A549 (cell line): ENCODE measurements at regions not wholly inside any gene's neighbourhood (a gene's known extent, or its start where the extent isn't known, plus 50 kb on each side); places are given as distances from the start of the nearest gene placed in this dataset.

ENCODE experiments used
- ATAC-seq, 2 experiments: fragments of 200-7000 bp in 1 of 2; fragments of >200 bp in 1 of 2; cut with Nextera tagmentation in 1 of 2; cut with Tn5 transposase in 1 of 2; 3 replicates each; pipeline versions ENCODE4 v1.8.0 to v1.9.1; 2018 to 2020; ENCODE audit warnings: mild to moderate bottlenecking in 1 of 2, moderate library complexity in 1 of 2
- CTCF ChIA-PET: fragments of 300-600 bp; sonication (Branson Sonifier 250); formaldehyde crosslinking; extraction: SDS; loops from one replicate; lab custom pipeline; 2021; ENCODE audit warnings: antibody characterized with exemption, inconsistent platforms; lab: Yijun Ruan, JAX
- POLR2A ChIA-PET: fragments of 350-600 bp; formaldehyde crosslinking; extraction: SDS; loops from one replicate; lab custom pipeline; 2021; ENCODE audit warnings: antibody characterized with exemption, inconsistent platforms; lab: Yijun Ruan, JAX
- DNase-seq, 2 experiments: peaks; one replicate each; pipeline versions ENCODE4 v3.0.0 to v3.0.0-alpha.2; 2011 to 2016; ENCODE audit warnings: low read depth in 1 of 2, low spot score in 1 of 2
- FAIRE-seq: peaks from 2 replicates; lab custom pipeline; 2011; peaks lifted over from hg19 to GRCh38; lab: Jason Lieb, UNC
- H3K27ac ChIP-seq, 2 experiments: fragments of >200 bp; sonication (Bioruptor Twin); formaldehyde crosslinking; 3 replicates each; pipeline ENCODE4 v1.5.1; 2016 to 2017
- H3K4me1 ChIP-seq: fragments of >200 bp; sonication (Bioruptor Twin); formaldehyde crosslinking; 3 replicates; pipeline ENCODE4 v1.6.1; 2016
- H3K4me2 ChIP-seq: fragments of >200 bp; sonication (Bioruptor Twin); formaldehyde crosslinking; 3 replicates; pipeline ENCODE4 v1.6.1; 2016
- H3K4me3 ChIP-seq: fragments of >200 bp; sonication (Bioruptor Twin); formaldehyde crosslinking; 3 replicates; pipeline ENCODE4 v1.5.1; 2016
- H3K9me3 ChIP-seq: fragments of >200 bp; sonication (Bioruptor Twin); formaldehyde crosslinking; 3 replicates; pipeline ENCODE4 v1.6.1; 2016
- CBX8 ChIP-seq: fragments of 200-600 bp; sonication (generic); IDR thresholded peaks from 2 replicates; pipeline ENCODE4 v1.6.1; 2016
- CEBPB ChIP-seq, 2 experiments: fragments of >200 bp in 1 of 2; sonication (Bioruptor Twin) in 1 of 2; formaldehyde crosslinking in 1 of 2; IDR thresholded peaks; 2 replicates each; pipeline ENCODE4 v1.6.1; 2012 to 2016
- CHD4 ChIP-seq: fragments of 200-600 bp; sonication (generic); IDR thresholded peaks from 2 replicates; pipeline ENCODE4 v1.6.1; 2016; ENCODE audit warnings: antibody characterized with exemption, mild to moderate bottlenecking, borderline replicate concordance
- HDAC2 ChIP-seq: fragments of 200-600 bp; sonication (generic); IDR thresholded peaks from 2 replicates; pipeline ENCODE4 v1.6.1; 2016
- HOXA7 ChIP-seq: fragments of 250-450 bp; sonication (Bioruptor Pico); IDR thresholded peaks from 2 replicates; pipeline ENCODE4 v1.5.0; 2020; ENCODE audit warnings: mild to moderate bottlenecking, moderate library complexity
- HOXB13 ChIP-seq: fragments of 250-450 bp; sonication (Bioruptor Pico); IDR thresholded peaks from 2 replicates; pipeline ENCODE4 v1.5.0; 2020; ENCODE audit warnings: low read depth, mild to moderate bottlenecking, moderate library complexity
- HOXB5 ChIP-seq: fragments of 250-450 bp; sonication (Bioruptor Pico); IDR thresholded peaks from 2 replicates; pipeline ENCODE4 v1.5.0; 2020; ENCODE audit warnings: mild to moderate bottlenecking, moderate library complexity
- JUNB ChIP-seq: fragments of >200 bp; sonication (Bioruptor Twin); formaldehyde crosslinking; IDR thresholded peaks from 2 replicates; pipeline ENCODE4 v1.6.1; 2016
- MAZ ChIP-seq: fragments of 150-350 bp; IDR thresholded peaks from 2 replicates; pipeline ENCODE4 v1.6.1; 2014; ENCODE audit warnings: antibody characterized with exemption, low read depth, low read length, borderline replicate concordance
- NPAS2 ChIP-seq: fragments of 250-450 bp; sonication (Bioruptor Pico); IDR thresholded peaks from 2 replicates; pipeline ENCODE4 v1.8.0; 2022; ENCODE audit warnings: mild to moderate bottlenecking, moderate library complexity, borderline replicate concordance
- NR3C1 ChIP-seq: fragments of >200 bp; sonication (Bioruptor Twin); formaldehyde crosslinking; IDR thresholded peaks from 3 replicates; pipeline ENCODE4 v1.6.1; 2017
- POLR2AphosphoS2 ChIP-seq: conservative IDR thresholded peaks from 2 replicates; pipeline ENCODE4 v1.6.1; 2012; ENCODE audit warnings: low read length, improper control_type of control experiment, inconsistent platforms
- RARB ChIP-seq: fragments of 250-450 bp; sonication (Bioruptor Pico); IDR thresholded peaks from 2 replicates; pipeline ENCODE4 v1.8.0; 2021; ENCODE audit warnings: mild to moderate bottlenecking, moderate library complexity
- RCOR1 ChIP-seq: fragments of 150-350 bp; IDR thresholded peaks from 2 replicates; pipeline ENCODE4 v1.6.1; 2014; ENCODE audit warnings: antibody characterized with exemption, low read length, low read depth
- SREBF2 ChIP-seq: fragments of 450-650 bp; IDR thresholded peaks from 2 replicates; pipeline ENCODE4 v1.6.1; 2014; ENCODE audit warnings: mild to moderate bottlenecking, moderate library complexity
- TFCP2L1 ChIP-seq: fragments of 250-450 bp; sonication (Bioruptor Pico); IDR thresholded peaks from 2 replicates; pipeline ENCODE4 v1.5.0; 2021; ENCODE audit warnings: mild to moderate bottlenecking
- ZC3H11A ChIP-seq: fragments of 450-650 bp; IDR thresholded peaks from 2 replicates; pipeline ENCODE4 v1.6.1; 2014; ENCODE audit warnings: antibody characterized with exemption, mild to moderate bottlenecking
- ZFP36 ChIP-seq: fragments of 450-650 bp; IDR thresholded peaks from 2 replicates; pipeline ENCODE4 v1.6.1; 2014; ENCODE audit warnings: borderline replicate concordance; ENCODE audit not compliant: partially characterized antibody
- ZNF302 ChIP-seq: fragments of 250-450 bp; sonication (Bioruptor Pico); IDR thresholded peaks from 2 replicates; pipeline ENCODE4 v1.9.0; 2021; ENCODE audit warnings: inconsistent platforms, mild to moderate bottlenecking, moderate library complexity
- WGBS: methylation state at CpG from one replicate; pipeline ENCODE4 v1.1.6; 2017; ENCODE audit errors: missing lambda C conversion rate; 5-methylcytosine and 5-hydroxymethylcytosine counted together
- TF ChIP-seq, protein P1 (sequence below): fragments of >200 bp; sonication (Bioruptor Twin); formaldehyde crosslinking; IDR thresholded peaks from 2 replicates; pipeline ENCODE4 v1.6.1; 2016
- TF ChIP-seq, protein P2 (sequence below): fragments of 250-450 bp; sonication (Bioruptor Pico); IDR thresholded peaks from 2 replicates; pipeline ENCODE4 v1.5.0; 2021; ENCODE audit warnings: mild to moderate bottlenecking, moderate library complexity, borderline replicate concordance
- TF ChIP-seq, protein P3 (sequence below): fragments of 450-650 bp; IDR thresholded peaks from 2 replicates; pipeline ENCODE4 v1.6.1; 2014; ENCODE audit warnings: antibody characterized with exemption
- TF ChIP-seq, protein P4 (sequence below): fragments of 250-450 bp; sonication (Bioruptor Pico); IDR thresholded peaks from 2 replicates; pipeline ENCODE4 v1.5.0; 2020; ENCODE audit warnings: low read depth, mild to moderate bottlenecking, moderate library complexity

DNA sequence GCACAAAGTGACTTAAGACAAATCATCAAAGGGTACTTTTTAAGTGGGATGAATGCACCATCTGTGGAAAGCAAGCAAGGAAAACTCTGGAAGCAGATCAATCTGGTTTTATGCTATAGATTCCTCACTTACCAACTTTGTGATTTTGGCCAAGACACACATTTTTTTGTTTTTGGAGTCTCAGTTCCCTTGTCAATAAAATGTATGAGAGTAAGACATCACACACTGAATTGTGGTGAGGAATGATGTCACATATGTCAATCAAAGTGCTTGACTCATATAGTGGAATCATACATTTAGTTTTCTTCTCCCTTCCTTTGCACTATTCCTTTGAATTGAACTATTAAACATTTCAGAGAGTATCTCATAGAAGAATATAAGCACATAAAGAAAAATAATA lies 620.5 kb upstream of the CITED2 start:
- H3K4me3 ChIP-seq: no peak overlapping the region
- no peak overlapping the region for H3K27ac ChIP-seq
- H3K4me1 ChIP-seq: no peaks in the 10 kb centered on the region
- no peak overlapping the region for H3K4me2 ChIP-seq
- ATAC-seq (no peak), FAIRE-seq (no peak), DNase-seq (no peak)
- CTCF ChIA-PET: no interaction called here
- TF ChIP-seq HOXB5 (CRISPR knock-in tag) (no peak), HOXB13 (CRISPR knock-in tag) (no peak), JUNB (no peak), ZC3H11A (no peak), NPAS2 (CRISPR knock-in tag) (no peak), CBX8 (no peak), MAZ (no peak), HOXA7 (CRISPR knock-in tag) (no peak), ZNF302 (CRISPR knock-in tag) (no peak), SREBF2 (no peak), POLR2AphosphoS2 (no peak), CEBPB (IDR thresholded peaks at IDR 0.05) (no peak)
- TF ChIP-seq, protein P1, sequence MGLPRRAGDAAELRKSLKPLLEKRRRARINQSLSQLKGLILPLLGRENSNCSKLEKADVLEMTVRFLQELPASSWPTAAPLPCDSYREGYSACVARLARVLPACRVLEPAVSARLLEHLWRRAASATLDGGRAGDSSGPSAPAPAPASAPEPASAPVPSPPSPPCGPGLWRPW: no peak
- no peaks in the 10 kb centered on the region for H3K9me3 ChIP-seq
- POLR2A ChIA-PET: no interaction called here

DNA sequence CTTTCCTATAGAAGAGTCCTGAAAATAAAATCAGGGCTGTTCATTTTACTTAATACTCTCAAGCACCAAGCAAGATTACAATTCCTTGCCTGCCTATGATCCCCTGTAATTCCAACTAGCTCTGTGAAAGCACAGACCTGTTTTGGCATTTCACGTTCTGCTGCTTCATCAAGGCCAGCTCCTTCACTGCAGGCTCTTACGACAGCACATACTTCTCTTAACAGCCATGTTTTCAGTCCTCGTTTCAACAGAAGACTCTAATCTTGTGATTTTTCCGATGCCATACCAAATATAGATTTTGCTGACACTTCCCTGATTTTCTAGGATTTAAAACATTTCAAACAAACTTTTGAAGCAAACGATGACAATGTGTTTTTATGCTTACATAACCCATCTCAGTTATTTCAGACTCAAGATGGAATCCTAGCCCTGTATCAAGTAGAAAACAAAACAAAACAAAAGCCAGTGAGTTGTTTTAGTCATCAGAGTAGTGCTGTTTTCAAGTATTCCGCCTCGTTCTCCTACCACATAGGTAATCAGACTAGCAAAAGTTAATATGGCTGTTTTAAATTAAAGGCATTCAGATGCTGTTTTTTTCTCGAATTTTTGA lies 616.5 kb upstream of the CITED2 start:
- Histone ChIP-seq H3K4me2 (no peak overlapping the region), H3K27ac (no peak overlapping the region), H3K4me1 (no peaks in the 10 kb centered on the region), H3K4me3 (no peak overlapping the region), H3K9me3 (no peaks in the 10 kb centered on the region)
- WGBS: 72% methylated on average over 8 of the region's 8 CpGs
- DNase-seq (no peak), FAIRE-seq (no peak), ATAC-seq (no peak)
- TF ChIP-seq, protein P2, sequence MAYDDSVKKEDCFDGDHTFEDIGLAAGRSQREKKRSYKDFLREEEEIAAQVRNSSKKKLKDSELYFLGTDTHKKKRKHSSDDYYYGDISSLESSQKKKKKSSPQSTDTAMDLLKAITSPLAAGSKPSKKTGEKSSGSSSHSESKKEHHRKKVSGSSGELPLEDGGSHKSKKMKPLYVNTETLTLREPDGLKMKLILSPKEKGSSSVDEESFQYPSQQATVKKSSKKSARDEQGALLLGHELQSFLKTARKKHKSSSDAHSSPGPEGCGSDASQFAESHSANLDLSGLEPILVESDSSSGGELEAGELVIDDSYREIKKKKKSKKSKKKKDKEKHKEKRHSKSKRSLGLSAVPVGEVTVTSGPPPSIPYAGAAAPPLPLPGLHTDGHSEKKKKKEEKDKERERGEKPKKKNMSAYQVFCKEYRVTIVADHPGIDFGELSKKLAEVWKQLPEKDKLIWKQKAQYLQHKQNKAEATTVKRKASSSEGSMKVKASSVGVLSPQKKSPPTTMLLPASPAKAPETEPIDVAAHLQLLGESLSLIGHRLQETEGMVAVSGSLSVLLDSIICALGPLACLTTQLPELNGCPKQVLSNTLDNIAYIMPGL: no peak
- no peak for TF ChIP-seq HDAC2
- TF ChIP-seq RARB (CRISPR knock-in tag): no peak
- no peak for TF ChIP-seq ZFP36
- no peak for TF ChIP-seq RCOR1
- TF ChIP-seq, protein P3, sequence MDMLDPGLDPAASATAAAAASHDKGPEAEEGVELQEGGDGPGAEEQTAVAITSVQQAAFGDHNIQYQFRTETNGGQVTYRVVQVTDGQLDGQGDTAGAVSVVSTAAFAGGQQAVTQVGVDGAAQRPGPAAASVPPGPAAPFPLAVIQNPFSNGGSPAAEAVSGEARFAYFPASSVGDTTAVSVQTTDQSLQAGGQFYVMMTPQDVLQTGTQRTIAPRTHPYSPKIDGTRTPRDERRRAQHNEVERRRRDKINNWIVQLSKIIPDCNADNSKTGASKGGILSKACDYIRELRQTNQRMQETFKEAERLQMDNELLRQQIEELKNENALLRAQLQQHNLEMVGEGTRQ: no peak
- TF ChIP-seq, protein P4, sequence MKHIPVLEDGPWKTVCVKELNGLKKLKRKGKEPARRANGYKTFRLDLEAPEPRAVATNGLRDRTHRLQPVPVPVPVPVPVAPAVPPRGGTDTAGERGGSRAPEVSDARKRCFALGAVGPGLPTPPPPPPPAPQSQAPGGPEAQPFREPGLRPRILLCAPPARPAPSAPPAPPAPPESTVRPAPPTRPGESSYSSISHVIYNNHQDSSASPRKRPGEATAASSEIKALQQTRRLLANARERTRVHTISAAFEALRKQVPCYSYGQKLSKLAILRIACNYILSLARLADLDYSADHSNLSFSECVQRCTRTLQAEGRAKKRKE: no peak
- no peak for TF ChIP-seq ZC3H11A
- no peak for TF ChIP-seq NR3C1
- no peak for TF ChIP-seq TFCP2L1 (CRISPR knock-in tag)
- TF ChIP-seq CHD4: no peak
- no peak for TF ChIP-seq NPAS2 (CRISPR knock-in tag)
- no peak for TF ChIP-seq JUNB
- no peak for TF ChIP-seq CBX8
- CTCF ChIA-PET: no interaction called here
- POLR2A ChIA-PET: no interaction called here
